Activated naive CD8-positive, alpha-beta T cell treated with anti-CD3 and anti-CD28 coated beads, Interleukin-2, amount 50 U/mL, for 16 hours (primary cell): ENCODE measurements at regions not wholly inside any gene's neighbourhood (a gene's known extent, or its start where the extent isn't known, plus 50 kb on each side); places are given as distances from the start of the nearest gene placed in this dataset.
"Not testable (repeated sequence)": the region's sequence is repeated elsewhere in the genome, so short reads cannot be mapped to it uniquely, and the experiment has no call there.

ENCODE experiments used
- DNase-seq: peaks from one replicate; pipeline ENCODE4 v3.0.0-alpha.2; 2020; ENCODE audit warnings: low read depth, low spot score

DNA sequence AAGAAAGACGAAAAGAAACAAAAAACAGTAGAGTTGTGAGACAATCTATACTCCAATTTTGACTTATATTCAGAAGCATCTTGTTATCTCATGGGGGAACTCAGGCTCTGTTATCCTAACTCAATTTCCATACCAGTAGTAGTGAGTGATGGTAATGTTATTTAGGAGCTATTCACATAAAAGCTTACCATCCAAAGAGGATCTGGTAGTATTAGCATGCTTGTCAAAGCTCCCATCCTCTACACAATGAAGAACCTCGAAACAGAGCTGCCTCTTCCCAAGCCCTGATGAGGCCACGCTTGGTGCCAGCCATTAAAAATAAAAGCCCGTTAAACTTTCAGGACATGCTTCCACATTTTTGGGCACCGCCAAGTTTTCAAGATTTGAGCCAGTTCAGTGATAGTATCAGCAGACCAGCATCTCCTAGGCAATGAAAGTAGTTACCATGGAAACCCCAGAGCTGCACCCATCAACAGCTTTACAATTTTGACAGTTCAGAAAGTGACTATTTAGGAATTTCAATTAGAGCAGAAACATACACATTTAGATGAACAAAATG lies 173.3 kb downstream of the CD83 start:
- no peak for DNase-seq

DNA sequence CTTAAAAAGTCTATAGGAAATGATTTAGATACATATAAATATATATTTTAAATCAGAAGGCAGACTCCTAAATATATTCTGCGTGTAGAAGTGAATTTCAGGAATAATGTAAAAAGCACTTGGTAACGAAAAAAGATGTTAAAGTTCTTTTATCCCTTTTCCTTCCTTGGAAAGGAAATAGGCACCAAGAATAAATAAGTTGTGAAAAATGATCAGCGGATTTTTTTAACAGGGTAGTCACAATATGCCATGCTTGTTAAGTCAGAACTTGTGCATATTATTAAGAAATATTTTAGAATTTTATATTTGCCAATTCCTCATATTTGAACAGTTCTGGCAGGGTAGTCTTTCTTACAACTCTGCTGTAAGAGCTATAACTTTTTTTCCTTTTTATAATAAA lies 173.8 kb downstream of the CD83 start:
- DNase-seq: no peak

DNA sequence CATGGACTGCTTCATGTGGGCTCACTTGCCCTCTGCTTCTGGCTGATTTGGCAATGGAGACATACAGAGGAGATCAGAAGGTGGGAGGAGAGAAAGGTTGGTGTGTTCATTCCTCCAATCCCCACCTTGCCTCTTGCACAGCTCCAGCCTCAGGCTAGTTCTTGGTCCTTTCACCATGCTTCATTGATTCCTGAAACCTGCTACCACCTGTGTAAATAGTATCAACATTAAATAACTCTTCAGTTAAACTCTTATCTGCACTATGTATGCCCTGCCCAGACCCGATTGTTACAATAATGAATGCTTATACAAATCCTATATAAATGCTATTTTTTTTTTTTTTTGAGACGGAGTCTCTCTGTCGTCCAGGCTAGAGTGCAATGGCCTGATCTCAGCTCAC lies 174.5 kb downstream of the CD83 start:
- DNase-seq: no peak

- DNase-seq: no peak
These were observed 176.8 kb downstream of the CD83 start for GRCh38 chr6:14294270-14294951.

DNA sequence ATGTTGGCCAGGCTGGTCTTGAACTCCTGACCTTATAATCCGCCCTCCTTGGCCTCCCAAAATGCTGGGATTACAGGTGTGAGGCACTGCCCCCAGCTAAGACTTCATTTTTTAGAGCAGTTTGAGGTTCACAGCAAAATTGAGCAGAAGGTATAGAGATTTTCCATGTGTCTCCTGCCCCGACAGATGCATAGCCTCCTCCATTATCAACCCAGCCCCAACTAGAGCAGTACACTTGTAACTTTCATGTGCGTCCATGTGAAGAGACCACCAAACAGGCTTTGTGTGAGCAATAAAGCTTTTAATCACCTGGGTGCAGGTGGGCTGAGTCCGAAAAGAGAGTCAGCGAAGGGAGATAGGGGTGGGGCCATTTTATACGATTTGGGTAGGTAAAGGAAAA lies 179.1 kb downstream of the CD83 start:
- not testable (repeated sequence) for DNase-seq

- DNase-seq: not testable (repeated sequence)
These were observed 179.5 kb downstream of the CD83 start for GRCh38 chr6:14297118-14297517.

- not testable (repeated sequence) for DNase-seq
These were observed 182.6 kb downstream of the CD83 start for GRCh38 chr6:14300189-14300588.

- not testable (repeated sequence) for DNase-seq
These were observed 183.1 kb downstream of the CD83 start for GRCh38 chr6:14300721-14301120.

GRCh38 chr6:14301477-14301876 lies 183.9 kb downstream of the CD83 start:
- DNase-seq: not testable (repeated sequence)

DNA sequence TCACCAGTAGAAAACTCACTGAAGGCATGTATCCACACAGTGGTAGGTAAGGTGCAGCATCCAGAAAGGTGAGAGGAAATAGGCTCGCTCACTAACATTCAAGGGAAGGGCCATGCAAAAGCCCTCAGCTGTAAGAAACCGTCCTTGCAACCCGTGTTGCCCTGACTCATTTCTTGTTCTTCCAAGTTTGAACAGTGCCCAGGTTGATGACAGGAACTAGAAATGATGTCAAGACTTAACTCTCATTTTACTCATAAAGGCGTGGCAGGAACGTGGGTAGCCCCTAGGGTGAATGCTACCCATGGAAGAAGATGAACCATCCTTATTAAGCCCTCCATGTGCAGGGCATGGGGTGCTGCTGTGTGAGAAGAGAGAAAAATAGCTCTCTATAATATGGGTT lies 187.6 kb downstream of the CD83 start:
- no peak for DNase-seq

DNA sequence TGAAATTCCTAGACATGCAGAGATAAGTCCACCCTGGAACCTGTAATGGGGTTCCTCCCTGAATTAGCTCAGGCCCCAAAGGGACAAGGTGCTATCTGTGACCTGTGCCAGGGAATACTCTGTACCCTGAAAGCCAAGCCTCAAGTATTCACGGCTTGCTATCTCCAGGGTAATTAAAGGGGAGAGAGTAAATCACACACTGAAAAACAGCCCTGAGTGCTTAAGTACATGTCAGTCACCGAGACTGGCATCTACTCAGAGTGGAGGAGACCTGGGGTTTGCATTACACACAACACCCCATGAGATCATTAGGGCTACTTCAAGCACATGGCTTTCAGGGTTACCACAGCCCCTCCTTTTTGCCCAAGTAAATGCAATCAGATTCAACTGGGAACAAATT lies 188.1 kb downstream of the CD83 start:
- no peak for DNase-seq

DNA sequence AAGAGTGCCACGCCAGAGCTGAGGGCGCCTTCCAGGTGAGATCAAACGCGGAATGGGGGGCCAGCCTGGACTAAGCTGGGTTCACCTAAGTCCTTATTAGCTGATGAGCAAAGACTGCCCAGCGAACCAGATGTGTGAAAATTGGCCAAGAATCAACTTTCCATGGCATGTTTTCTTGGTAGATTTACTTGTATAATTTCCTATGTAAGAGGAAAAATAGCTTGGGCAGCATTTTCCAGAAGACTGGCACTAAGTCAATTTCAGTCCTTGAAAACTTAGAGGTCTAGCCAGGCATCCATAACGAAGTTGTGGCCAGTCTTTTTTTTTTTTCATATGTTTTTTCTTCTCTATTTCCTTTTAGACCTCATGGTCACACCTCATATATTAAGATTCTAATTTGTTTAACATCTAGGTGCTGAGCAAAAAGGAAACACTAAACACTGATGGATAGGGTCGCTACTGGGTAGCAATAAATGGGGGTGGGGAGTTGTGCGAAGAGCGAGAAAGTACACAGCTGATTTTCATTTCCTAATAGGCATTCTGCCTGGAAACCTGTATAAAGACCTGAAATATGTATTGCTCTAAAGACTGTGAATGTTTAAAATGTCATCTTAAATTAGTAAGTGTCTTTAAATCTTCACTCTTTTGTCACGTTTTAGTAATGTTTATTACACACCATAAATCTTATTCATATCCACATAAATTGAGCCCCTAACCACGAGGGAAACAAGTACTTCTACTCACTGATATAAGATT lies 188.8 kb downstream of the CD83 start:
- no peak for DNase-seq

DNA sequence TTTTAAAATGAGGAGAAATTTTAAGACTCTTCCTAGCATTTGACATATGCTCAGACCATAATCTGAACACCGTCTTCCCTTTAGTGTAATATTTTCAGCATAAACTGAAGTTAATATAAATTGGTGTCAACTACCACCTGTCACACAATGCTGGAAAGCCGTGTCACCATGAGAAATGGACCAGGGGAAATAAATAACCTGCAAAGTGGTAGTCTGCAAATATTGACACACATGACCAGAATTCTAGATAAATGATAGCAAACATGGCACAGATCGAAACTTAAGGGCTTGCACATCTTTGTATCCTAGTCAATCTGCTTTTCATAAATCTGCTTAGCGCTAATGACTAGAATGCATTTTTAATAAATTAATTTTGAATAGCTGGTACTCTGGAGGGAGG lies 191.9 kb downstream of the CD83 start:
- DNase-seq: no peak

DNA sequence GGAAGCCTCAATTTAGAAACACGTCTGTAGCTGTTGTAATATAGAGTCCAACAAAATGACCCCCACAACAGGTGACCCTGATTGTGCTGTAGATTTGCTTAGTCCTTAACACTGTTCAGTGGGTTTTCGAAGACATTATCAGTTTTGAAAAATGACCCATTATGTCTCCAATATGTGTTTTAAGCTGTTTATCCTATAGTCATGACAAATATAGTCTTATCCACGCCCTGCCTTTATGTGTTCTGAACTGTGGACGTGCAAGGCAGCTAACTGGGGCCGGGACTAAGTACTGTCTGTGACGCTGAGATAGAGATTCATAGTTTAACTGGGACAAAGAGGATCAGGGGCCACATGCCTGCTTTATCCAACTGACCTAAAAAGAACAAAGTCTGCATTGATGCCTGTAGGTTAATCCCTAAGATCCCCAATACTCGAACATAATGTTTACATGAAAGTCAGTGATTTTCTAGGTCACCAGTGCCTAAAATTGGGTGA lies 192.4 kb downstream of the CD83 start:
- DNase-seq: no peak

GRCh38 chr6:14310960-14311359 lies 193.4 kb downstream of the CD83 start:
- no peak for DNase-seq

- no peak for DNase-seq
These were observed 195.0 kb downstream of the CD83 start for GRCh38 chr6:14312587-14312986.

GRCh38 chr6:14313248-14313647 lies 195.7 kb downstream of the CD83 start:
- no peak for DNase-seq

DNA sequence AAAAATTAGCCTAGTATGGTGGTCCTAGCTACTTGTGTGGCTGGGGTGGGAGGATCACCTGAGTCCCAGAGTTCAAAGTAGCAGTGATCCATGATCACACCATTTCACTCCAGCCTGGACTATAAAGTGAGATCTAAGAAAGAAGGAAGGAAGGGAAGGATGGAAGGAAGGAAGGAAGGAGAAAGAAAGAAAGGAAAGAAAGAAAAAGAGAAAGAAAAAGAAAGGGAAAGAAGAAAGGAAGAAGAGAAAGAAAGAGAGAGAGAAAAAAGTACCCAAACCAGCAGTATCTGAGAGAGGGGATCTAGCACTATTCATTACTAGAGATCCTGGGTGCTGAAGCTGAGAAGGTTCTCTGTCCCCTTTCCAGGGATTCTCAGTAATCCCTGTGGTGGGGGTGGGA lies 197.8 kb downstream of the CD83 start:
- no peak for DNase-seq

GRCh38 chr6:14316651-14317386 lies 199.2 kb downstream of the CD83 start:
- DNase-seq: no peak

- no peak for DNase-seq
These were observed 199.9 kb downstream of the CD83 start for GRCh38 chr6:14317387-14317970.

- no peak for DNase-seq
These were observed 202.8 kb downstream of the CD83 start for GRCh38 chr6:14320332-14320731.
